PC-9 (cell line): ENCODE measurements at regions not wholly inside any gene's neighbourhood (a gene's known extent, or its start where the extent isn't known, plus 50 kb on each side); places are given as distances from the start of the nearest gene placed in this dataset.
"Not testable (repeated sequence)": the region's sequence is repeated elsewhere in the genome, so short reads cannot be mapped to it uniquely, and the experiment has no call there.

ENCODE experiments used
- BruUV-seq: library from RNA; stranded (reverse); fragments of 400-500 nt; replicated peaks from 2 replicates; lab custom pipeline; 2021; lab: Mats Ljungman, UMichigan
- CTCF ChIA-PET: fragments of 300-600 bp; sonication (Branson Sonifier 250); formaldehyde crosslinking; loops from one replicate; lab custom pipeline; 2022; ENCODE audit warnings: antibody characterized with exemption; lab: Charles Lee
- POLR2A ChIA-PET: fragments of 300-600 bp; sonication (Branson Sonifier 250); formaldehyde crosslinking; loops from one replicate; lab custom pipeline; 2022; ENCODE audit warnings: antibody characterized with exemption; ENCODE audit not compliant: unreplicated experiment; lab: Charles Lee
- DNase-seq, 2 experiments: peaks; one replicate each; pipeline versions ENCODE4 v3.0.0 to v3.0.0-alpha.2; 2015 to 2022; ENCODE audit warnings: mixed read lengths in 1 of 2
- H2AFZ ChIP-seq: fragments of 200-600 bp; sonication (generic); 2 replicates; pipeline ENCODE4 v1.8.1; 2017; ENCODE audit warnings: antibody characterized with exemption
- H3F3A ChIP-seq: fragments of 200-600 bp; sonication (generic); 2 replicates; pipeline ENCODE4 v1.8.1; 2017; ENCODE audit warnings: antibody characterized with exemption, mild to moderate bottlenecking, low read depth; ENCODE audit not compliant: insufficient read depth
- H3K27ac ChIP-seq: fragments of 200-600 bp; sonication (generic); 2 replicates; pipeline ENCODE4 v1.6.1; 2016; ENCODE audit warnings: mixed run types
- H3K27me3 ChIP-seq: fragments of 200-600 bp; sonication (generic); 2 replicates; pipeline ENCODE4 v1.6.1; 2016; ENCODE audit warnings: low read depth, mixed run types; ENCODE audit not compliant: insufficient read depth
- H3K36me3 ChIP-seq: fragments of 200-600 bp; sonication (generic); 2 replicates; pipeline ENCODE4 v1.6.1; 2016; ENCODE audit warnings: low read depth, mixed run types
- H3K4me1 ChIP-seq: fragments of 200-600 bp; sonication (generic); replicated peaks from 2 replicates; pipeline ENCODE4 v1.6.1; 2016; ENCODE audit warnings: mixed run types; ENCODE audit not compliant: insufficient read depth
- H3K4me2 ChIP-seq: fragments of 200-600 bp; sonication (generic); 2 replicates; pipeline ENCODE4 v1.6.1; 2017; ENCODE audit warnings: mixed run types
- H3K4me3 ChIP-seq: fragments of 200-600 bp; sonication (generic); 2 replicates; pipeline ENCODE4 v1.6.1; 2016; ENCODE audit warnings: mixed run types
- H3K79me2 ChIP-seq: fragments of 200-600 bp; sonication (generic); 2 replicates; pipeline ENCODE4 v1.6.1; 2017; ENCODE audit warnings: low read depth, mixed run types
- H3K9me2 ChIP-seq: fragments of 200-600 bp; sonication (generic); 2 replicates; pipeline ENCODE4 v1.8.1; 2017; ENCODE audit warnings: mild to moderate bottlenecking; ENCODE audit not compliant: insufficient read depth
- H3K9me3 ChIP-seq: fragments of 200-600 bp; sonication (generic); 2 replicates; pipeline ENCODE4 v1.8.1; 2016; ENCODE audit warnings: low read depth; ENCODE audit not compliant: insufficient read depth
- H4K20me1 ChIP-seq: fragments of 200-600 bp; sonication (generic); 2 replicates; pipeline ENCODE4 v1.8.1; 2017; ENCODE audit not compliant: insufficient read depth
- CTCF ChIP-seq: fragments of 200-600 bp; sonication (generic); conservative IDR thresholded peaks from 2 replicates; pipeline ENCODE4 v1.6.1; 2017; ENCODE audit warnings: mixed run types, antibody characterized with exemption, mild to moderate bottlenecking, moderate library complexity
- EZH2 ChIP-seq: fragments of 200-600 bp; sonication (generic); IDR thresholded peaks from 2 replicates; pipeline ENCODE4 v1.8.0; 2017; ENCODE audit warnings: antibody characterized with exemption, low read depth
- intact Hi-C: fragments of 100-400 bp; cut with micrococcal nuclease; formaldehyde crosslinking; loops from one replicate; pipeline ENCODE4 v1.10.0; 2022; ENCODE audit not compliant: unreplicated experiment

GRCh38 chr22:33162196-33162595 lies 104.0 kb upstream of the SYN3 start:
- no peaks in the 10 kb centered on the region for H3K79me2 ChIP-seq

GRCh38 chr22:33160525-33160924 lies 102.3 kb upstream of the SYN3 start:
- intact Hi-C loops: no loop called here
- BruUV-seq: no TSS peak
- Histone ChIP-seq H4K20me1 (no peaks in the 10 kb centered on the region), H3K27ac (no peak overlapping the region), H3K9me3 (0 out of 2 replicates have a peak, but pooled peaks cover under 1% of the 10 kb centered on the region), H3K36me3 (no peaks in the 10 kb centered on the region), H3K9me2 (no peaks in the 10 kb centered on the region), H3F3A (no peaks in the 10 kb centered on the region), H3K27me3 (peaks cover 64% of the 10 kb centered on the region), H3K4me3 (no peak overlapping the region), H3K4me1 (no peaks in the 10 kb centered on the region), H3K79me2 (no peaks in the 10 kb centered on the region), H2AFZ (no peak overlapping the region), H3K4me2 (no peak overlapping the region)
- TF ChIP-seq CTCF: no peak
- TF ChIP-seq EZH2: no peak
- no peak for DNase-seq
- CTCF ChIA-PET: interaction anchor here (0.6 kb wide), 1 partner anchor 416 kb away, joined by 4 read pairs; no protein-coding TSS in a partner anchor
- POLR2A ChIA-PET: no interaction called here

More at GRCh38 chr22:33162196-33162595, 104.0 kb upstream of the SYN3 start:
- H3K9me3 ChIP-seq: no peaks in the 10 kb centered on the region
- POLR2A ChIA-PET: no interaction called here
- H4K20me1 ChIP-seq: no peaks in the 10 kb centered on the region
- H2AFZ ChIP-seq: no peak overlapping the region
- no peak overlapping the region for H3K4me3 ChIP-seq
- CTCF ChIA-PET: no interaction called here
- H3K36me3 ChIP-seq: no peaks in the 10 kb centered on the region
- DNase-seq: no peak
- no TSS peak for BruUV-seq
- no peak overlapping the region for H3K27ac ChIP-seq
- H3K9me2 ChIP-seq: no peaks in the 10 kb centered on the region
- no peak overlapping the region for H3K4me2 ChIP-seq
- intact Hi-C loops: no loop called here
- no peak for TF ChIP-seq CTCF
- TF ChIP-seq EZH2: no peak
- H3K4me1 ChIP-seq: no peaks in the 10 kb centered on the region
- no peaks in the 10 kb centered on the region for H3F3A ChIP-seq
- H3K27me3 ChIP-seq: peaks cover 77% of the 10 kb centered on the region

- DNase-seq, H3K9me3 ChIP-seq, H3K4me2 ChIP-seq, intact Hi-C loops, H2AFZ ChIP-seq, H3K4me1 ChIP-seq, POLR2A ChIA-PET, H3F3A ChIP-seq, BruUV-seq, H3K4me3 ChIP-seq, H4K20me1 ChIP-seq, H3K79me2 ChIP-seq, CTCF ChIA-PET, H3K27me3 ChIP-seq, H3K27ac ChIP-seq, H3K36me3 ChIP-seq, H3K9me2 ChIP-seq: not testable (repeated sequence)
Observed at GRCh38 chr22:33154967-33155366, 96.8 kb upstream of the SYN3 start.

GRCh38 chr22:33149611-33150010 lies 91.4 kb upstream of the SYN3 start:
- Histone ChIP-seq H3F3A (no peaks in the 10 kb centered on the region), H3K79me2 (no peaks in the 10 kb centered on the region), H2AFZ (no peak overlapping the region), H3K4me2 (no peak overlapping the region), H3K36me3 (no peaks in the 10 kb centered on the region), H3K27ac (no peak overlapping the region), H3K27me3 (peaks cover 9% of the 10 kb centered on the region; the same call in 1 of the 2 replicates), H3K9me3 (no peaks in the 10 kb centered on the region), H4K20me1 (no peaks in the 10 kb centered on the region), H3K9me2 (no peaks in the 10 kb centered on the region; the same call in 1 of the 2 replicates), H3K4me3 (no peak overlapping the region), H3K4me1 (no peaks in the 10 kb centered on the region)
- CTCF ChIA-PET: no interaction called here
- POLR2A ChIA-PET: no interaction called here
- no peak for DNase-seq
- BruUV-seq: no TSS peak
- TF ChIP-seq EZH2 (no peak), CTCF (no peak)
- intact Hi-C loops: no loop called here
